ENCODE measurements at regions not wholly inside any gene's neighbourhood (a gene's known extent, or its start where the extent isn't known, plus 50 kb on each side); places are given as distances from the start of the nearest gene placed in this dataset.
A peak's percentile ranks its signal among the peaks of the same experiment; 100 is the strongest.

GRCh38 chr12:78585132-78585531 lies 279.4 kb upstream of the SYT1 start:
- DNase-seq (ENCODE audit: low read depth) = no peak

- DNase-seq (ENCODE audit: low read depth) = no peak
These were observed 277.8 kb upstream of the SYT1 start for GRCh38 chr12:78586790-78587189.

GRCh38 chr12:78599366-78599765 lies 265.2 kb upstream of the SYT1 start:
- no peak for DNase-seq (ENCODE audit: low read depth)

- no peak for DNase-seq (ENCODE audit: low read depth)
These were observed 264.0 kb upstream of the SYT1 start for GRCh38 chr12:78600541-78600940.

- no peak for DNase-seq (ENCODE audit: low read depth)
These were observed 253.1 kb upstream of the SYT1 start for GRCh38 chr12:78611504-78611903.

- DNase-seq (ENCODE audit: low read depth) = no peak
These were observed 252.4 kb upstream of the SYT1 start for GRCh38 chr12:78612190-78612589.

GRCh38 chr12:78617683-78618082 lies 246.9 kb upstream of the SYT1 start:
- no peak for DNase-seq (ENCODE audit: low read depth)

- no peak for DNase-seq (ENCODE audit: low read depth)
These were observed 241.9 kb upstream of the SYT1 start for GRCh38 chr12:78622529-78623195.

GRCh38 chr12:78628491-78629100 lies 236.0 kb upstream of the SYT1 start:
- no peak for DNase-seq (ENCODE audit: low read depth)

GRCh38 chr12:78636231-78636855 lies 228.2 kb upstream of the SYT1 start:
- DNase-seq (ENCODE audit: low read depth) = no peak

GRCh38 chr12:78641837-78642423 lies 222.6 kb upstream of the SYT1 start:
- peak; percentile 23 for DNase-seq (ENCODE audit: low read depth)

GRCh38 chr12:78645956-78646355 lies 218.6 kb upstream of the SYT1 start:
- DNase-seq (ENCODE audit: low read depth) = peak; percentile 16

GRCh38 chr12:78651755-78652154 lies 212.8 kb upstream of the SYT1 start:
- DNase-seq (ENCODE audit: low read depth) = no peak

- DNase-seq (ENCODE audit: low read depth) = no peak
These were observed 198.0 kb upstream of the SYT1 start for GRCh38 chr12:78666584-78666983.

- DNase-seq (ENCODE audit: low read depth) = peak; percentile 83
These were observed 193.3 kb upstream of the SYT1 start for GRCh38 chr12:78671295-78671694.

- no peak for DNase-seq (ENCODE audit: low read depth)
These were observed 192.5 kb upstream of the SYT1 start for GRCh38 chr12:78672033-78672432.

- peak; percentile 25 for DNase-seq (ENCODE audit: low read depth)
These were observed 190.1 kb upstream of the SYT1 start for GRCh38 chr12:78674311-78675090.

GRCh38 chr12:78680596-78680995 lies 184.0 kb upstream of the SYT1 start:
- no peak for DNase-seq (ENCODE audit: low read depth)

- DNase-seq (ENCODE audit: low read depth) = no peak
These were observed 181.5 kb upstream of the SYT1 start for GRCh38 chr12:78683031-78683430.

GRCh38 chr12:78683626-78684025 lies 180.9 kb upstream of the SYT1 start:
- no peak for DNase-seq (ENCODE audit: low read depth)

- no peak for DNase-seq (ENCODE audit: low read depth)
These were observed 180.2 kb upstream of the SYT1 start for GRCh38 chr12:78684419-78684818.

GRCh38 chr12:78695749-78696148 lies 168.8 kb upstream of the SYT1 start:
- DNase-seq (ENCODE audit: low read depth) = no peak

All from RPMI7951 (cell line).